T-helper 9 cell (primary cell): ENCODE measurements at regions not wholly inside any gene's neighbourhood (a gene's known extent, or its start where the extent isn't known, plus 50 kb on each side); places are given as distances from the start of the nearest gene placed in this dataset.
"Not testable (repeated sequence)": the region's sequence is repeated elsewhere in the genome, so short reads cannot be mapped to it uniquely, and the experiment has no call there.

Source experiments
- DNase-seq: peaks from one replicate; pipeline ENCODE4 v3.0.0-alpha.2; 2020

DNA sequence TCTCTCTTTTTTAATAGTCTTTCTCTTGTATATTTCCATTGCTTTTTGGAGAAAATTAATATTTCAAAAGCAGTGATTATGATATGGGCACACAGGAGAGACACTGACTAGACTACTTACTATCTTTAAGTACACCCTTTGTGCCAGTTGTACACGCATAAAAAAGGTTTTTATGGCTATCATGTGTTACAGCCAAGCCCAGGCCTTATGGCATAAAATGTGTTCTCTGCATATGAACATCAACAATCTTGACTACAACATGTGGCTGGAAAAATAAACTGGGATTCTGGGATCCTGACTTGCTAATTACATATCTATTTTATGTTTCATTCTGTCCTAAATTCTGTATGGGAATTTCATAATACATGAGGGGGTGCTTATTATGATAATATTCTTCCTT is 1401.8 kb downstream of the SLITRK5 start:
- no peak for DNase-seq

DNA sequence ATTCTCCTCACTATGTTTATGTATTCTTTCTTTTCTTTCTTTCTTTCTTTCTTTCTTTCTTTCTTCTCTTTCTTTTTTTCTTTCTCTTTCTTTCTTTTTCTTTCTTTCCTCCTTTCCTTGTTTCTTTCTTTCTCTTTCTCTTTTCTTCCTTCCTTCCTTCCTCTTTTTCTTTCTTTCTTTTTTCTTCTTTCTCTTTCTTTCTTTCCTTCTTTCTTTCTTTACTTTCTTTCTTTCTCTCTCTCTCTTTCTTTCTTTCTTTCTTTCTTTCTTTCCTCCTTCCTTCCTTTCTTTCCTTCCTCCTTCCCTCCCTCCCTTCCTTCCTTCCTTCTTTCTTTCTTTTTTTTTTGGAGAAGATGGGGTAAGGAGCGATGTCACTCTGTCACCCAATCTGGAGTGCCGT is 1405.5 kb downstream of the SLITRK5 start:
- no peak for DNase-seq

DNA sequence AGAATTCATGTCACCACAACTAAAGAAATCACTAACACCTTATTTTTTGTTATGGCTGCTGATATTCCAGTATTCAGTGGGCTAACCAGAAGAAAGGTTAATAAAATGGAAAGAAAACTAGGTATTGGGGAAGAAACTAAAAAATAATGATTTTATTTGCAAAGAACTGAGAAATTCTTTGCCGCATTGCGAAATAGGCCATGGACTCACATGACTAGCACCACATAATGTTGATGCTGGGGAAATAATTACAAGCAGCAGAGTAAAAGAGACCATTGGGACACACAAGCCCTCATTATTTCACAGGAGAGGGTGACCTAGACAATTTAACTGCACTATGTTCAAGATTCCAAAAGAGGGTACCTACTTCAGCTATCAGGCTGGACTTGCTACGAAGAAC is 1411.5 kb downstream of the SLITRK5 start:
- DNase-seq = no peak

DNA sequence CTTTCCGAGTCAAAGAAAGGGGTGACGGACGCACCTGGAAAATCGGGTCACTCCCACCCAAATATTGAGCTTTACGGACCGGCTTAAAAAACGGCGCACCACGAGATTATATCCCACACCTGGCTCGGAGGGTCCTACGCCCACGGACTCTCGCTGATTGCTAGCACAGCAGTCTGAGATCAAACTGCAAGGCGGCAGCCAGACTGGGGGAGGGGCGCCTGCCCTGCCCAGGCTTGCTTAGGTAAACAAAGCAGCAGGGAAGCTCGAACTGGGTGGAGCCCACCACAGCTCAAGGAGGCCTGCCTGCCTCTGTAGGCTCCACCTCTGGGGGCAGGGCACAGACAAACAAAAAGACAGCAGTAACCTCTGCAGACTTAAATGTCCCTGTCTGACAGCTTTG is 1416.9 kb downstream of the SLITRK5 start:
- not testable (repeated sequence) for DNase-seq

DNA sequence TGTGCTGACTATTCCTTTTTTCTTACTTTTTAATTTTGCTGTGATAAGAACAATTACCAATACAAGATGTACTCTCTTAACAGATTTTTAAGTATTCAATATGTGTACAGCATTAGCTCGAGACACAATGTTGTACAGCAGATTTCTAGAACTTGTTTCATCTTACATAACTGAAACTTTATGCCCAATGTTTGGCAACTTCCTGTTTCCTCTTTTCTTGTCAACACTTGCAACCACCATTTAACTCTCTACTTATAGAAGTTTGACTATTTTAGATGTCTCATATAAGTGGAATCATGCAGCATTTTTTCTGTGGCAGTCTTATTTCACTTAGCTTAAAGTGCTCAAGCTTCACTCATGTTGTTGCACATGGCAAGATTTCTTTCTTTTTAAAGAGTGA is 1426.8 kb downstream of the SLITRK5 start:
- no peak for DNase-seq

DNA sequence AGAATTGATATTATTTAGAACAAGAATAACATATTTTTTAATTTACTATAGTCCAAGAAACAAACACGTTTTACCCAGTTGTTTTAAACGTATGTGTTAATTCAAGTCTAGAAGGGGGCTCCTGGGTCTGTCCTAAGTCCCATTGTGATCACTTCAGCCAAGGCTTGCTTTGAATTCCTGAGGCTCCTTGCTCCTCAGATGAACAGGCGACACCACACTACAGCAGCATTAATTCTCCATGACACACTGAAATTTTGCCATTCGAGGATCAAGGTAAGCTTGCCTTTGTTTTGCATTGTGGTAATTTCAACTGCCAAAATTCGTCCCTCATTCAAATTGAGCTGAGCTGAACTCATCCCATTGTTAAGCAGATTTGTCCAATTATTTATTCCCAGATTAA is 1442.6 kb downstream of the SLITRK5 start:
- no peak for DNase-seq

DNA sequence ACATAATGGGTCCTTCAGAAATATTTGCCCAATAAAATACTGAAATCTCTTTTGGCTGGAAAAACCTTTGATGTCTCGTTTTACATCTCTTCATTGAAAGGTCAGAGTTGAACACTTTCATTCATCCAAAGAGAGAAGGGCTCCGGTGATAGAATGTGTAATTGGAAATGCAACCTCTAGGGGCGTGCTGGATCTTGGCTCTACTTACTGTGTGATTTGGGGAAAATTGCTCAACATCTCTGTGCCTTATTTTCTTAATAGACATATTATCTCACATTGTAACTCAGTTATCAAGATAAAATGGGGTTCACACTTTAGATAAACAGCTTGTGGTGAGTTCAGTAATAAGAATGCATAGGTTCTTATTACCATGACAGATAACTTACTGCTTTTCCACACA is 1444.1 kb downstream of the SLITRK5 start:
- DNase-seq = no peak

DNA sequence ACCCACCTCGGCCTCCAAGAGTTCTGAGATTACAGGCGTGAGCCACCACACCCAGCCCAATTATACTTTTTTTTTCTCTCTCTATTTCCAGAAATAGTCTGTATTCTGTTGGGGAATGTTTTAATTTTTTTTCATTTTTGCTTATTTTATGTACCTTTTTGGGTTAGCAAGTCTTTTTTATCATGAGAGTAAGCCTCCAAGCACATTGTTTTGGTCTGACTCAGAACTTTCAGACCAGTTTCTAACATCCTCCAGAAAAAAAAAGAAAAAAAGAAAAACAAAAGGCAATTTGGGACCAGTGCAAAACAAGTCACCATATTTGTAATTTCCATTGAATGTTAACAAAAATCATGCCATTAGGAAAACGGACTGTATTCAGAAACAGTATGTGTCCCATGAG is 1465.5 kb downstream of the SLITRK5 start:
- DNase-seq = no peak

DNA sequence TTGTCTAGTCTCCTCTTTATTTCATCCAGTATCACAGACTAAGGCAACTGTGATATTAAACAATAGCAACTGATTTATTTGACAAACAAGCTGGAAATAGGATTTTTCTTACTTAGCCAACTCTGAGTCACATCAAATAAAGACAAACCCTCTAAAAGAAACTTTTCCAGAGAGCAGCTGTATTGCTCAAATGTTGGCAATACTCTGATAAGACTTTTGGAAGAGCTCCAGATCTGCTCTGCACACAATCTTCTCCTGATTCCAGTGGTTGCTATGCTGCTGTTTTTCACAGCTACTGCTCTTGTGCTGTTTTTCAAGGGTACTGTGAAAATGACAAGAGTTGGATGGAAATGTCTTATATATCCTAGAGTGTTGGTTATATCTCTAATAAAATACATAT is 1479.2 kb downstream of the SLITRK5 start:
- no peak for DNase-seq

DNA sequence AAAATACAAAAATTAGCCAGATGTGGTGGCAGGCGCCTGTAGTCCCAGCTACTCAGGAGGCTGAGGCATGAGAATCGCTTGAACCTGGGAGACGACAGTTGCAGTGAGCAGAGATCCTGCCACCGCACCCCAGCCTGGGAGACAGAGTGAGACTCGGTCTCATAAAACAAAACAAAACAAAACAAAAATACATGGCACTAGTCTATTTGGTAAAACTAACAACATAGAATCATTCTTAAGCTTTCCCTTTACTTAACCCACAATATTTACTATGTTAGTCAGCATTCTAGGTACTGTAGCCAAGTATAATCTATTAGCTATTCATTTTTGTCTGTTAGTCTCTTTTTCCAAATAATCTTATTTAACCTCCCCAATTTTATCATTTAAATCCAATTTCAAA is 1482.8 kb downstream of the SLITRK5 start:
- DNase-seq = no peak

DNA sequence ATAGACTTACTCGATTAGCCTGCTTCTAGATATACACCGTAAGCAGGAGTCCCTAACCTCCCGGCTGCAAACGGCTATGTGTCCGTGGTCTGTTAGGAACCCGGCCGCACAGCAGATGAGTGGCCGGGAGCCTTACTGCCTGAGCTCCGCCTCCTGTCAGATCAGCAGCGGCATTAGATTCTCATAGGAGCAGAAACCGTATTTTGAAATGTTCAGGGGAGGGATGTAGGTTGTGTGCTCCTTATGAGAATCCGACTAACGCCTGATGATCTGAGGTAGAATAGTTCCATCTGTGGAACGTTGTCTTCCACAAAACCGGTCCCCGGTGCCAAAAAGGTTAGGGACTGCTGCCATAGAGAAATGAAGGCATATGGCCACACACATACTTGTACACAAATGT is 1491.9 kb downstream of the SLITRK5 start:
- no peak for DNase-seq

DNA sequence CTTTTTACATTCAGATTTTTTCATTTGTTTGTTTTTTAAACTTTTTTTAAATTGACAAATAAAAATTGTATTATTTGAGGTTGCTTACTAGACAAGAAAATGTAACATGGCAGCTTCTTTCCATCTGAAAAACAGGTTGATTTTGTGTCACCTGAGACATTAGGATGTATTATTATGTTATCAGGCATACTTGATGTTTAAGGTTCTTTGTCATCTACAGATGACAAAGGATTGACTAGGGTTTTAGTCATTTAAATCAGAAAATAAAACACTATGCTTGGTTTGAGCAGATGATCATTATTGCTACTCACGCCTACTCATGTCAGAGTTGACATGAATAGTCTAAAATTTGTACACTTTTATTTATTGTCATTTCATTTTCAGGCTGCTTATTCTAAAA is 1494.5 kb downstream of the SLITRK5 start:
- DNase-seq = no peak

DNA sequence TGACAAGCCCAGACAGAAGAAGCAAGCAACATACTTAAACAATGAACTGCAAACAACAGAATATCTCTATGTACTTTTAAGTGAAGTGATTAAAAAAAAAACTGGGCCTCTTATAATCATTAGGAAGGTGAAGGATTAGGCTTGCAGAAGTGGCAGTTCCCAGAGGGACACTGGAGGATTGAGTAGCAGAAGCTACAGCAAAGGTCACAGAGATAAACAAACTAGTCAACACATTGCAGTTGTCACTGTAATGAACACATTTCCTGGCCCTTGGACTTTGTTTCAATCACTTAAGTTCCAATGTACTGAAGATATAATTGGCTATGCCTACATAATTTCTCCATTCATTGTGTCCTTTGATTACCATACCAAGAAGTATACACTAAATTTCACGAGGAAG is 1498.8 kb downstream of the SLITRK5 start:
- no peak for DNase-seq

DNA sequence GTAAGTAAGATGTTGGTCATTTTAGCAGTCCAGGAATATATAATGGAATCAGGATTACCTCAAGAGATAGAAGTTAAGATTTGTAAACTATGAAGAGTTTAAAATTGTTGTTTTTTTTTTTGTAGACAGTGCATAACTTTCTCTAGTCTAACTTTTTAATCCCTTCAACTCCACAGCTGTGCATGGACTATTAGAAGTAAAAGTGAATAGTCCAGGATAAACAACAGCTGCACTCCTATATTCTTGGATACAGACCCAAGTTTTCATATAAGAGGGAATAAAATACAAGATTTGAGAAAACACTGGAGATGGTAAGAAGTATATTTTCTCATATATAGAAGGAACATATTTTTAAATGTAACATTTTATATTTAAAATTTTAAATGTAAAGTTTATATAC is 1509.9 kb downstream of the SLITRK5 start:
- DNase-seq = no peak

DNA sequence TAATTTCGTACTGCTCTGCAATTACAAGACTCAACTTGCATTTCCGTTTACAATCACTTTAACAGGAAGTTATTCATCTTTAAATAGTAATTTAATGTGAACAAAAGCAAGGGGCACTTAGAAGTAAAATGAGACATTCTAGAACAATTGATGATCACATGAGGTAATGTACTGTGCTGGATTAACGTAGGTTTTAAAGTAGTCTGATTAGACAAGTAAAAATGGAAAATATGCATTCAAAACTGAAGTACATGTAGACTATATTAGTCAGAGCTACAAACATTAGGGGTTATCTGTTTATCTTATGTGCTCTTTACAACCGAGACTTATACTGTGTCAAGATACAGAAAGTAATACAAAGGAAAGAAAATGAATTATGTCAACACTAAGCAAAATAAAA is 1528.0 kb downstream of the SLITRK5 start:
- no peak for DNase-seq

DNA sequence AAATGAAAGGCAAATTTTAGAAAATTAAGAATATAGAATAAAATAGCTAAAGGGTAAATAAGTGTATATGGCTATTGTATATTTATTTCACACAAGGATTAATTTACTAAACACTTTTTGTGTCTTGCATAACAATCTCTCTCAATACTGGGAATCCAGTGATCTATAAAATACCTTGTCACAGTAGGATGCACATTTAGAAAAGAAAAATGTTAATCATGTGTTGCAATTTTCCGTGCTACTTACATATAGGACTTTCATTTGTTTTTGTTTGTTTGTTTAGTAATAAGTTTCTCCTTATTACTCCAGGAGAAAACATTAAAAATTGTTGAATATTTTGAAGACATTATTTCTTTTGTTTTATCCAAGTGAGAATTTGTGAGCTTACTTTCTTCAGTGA is 1533.3 kb downstream of the SLITRK5 start:
- DNase-seq = no peak

DNA sequence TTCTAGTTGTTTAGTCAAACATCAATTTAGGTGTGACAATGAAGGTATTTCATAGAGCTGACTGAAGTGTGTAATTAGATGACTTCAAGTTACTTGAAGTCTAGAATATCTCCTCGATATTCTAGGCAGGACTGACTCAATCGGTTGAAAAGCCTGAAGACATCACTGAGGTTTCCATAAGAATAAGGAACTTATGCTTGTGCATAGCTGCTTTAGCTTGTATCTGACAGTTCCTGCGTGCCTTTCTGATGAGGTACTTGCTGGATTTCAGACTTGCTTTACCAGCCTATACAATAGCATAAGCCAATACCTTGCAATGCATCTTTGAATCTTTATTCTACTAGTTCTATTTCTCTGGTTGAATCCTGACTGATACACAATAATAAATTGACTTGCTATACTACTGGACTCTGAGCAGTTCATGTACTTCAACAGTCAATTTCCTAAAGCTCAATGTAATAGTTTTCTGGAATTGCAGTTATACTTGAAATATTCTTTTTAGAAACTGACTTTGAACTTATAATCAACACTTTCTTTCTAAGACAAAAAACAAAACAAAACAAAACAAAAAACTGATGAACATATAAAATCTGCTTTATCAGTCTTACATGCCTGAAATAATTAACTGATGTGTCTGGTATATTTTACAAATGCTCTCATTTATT is 1534.8 kb downstream of the SLITRK5 start:
- no peak for DNase-seq

DNA sequence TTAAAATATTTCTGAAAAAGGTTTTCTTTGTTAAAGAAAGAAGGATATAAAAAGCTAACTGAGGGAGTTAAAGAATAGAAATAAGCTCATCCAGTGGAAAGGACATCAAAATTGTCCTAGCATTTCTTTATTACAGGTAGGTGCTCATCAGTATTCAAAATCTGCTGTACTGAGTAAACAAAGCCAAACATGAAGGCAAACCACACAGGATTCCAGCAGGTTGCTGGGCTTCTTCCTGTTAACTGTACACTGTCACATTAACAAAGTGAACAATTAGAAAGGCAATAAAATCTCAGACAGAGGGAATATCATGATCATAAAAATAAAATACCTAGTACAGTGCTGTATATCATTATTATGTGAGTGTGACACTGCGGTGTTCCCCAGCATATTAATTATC is 1541.0 kb downstream of the SLITRK5 start:
- DNase-seq = no peak

DNA sequence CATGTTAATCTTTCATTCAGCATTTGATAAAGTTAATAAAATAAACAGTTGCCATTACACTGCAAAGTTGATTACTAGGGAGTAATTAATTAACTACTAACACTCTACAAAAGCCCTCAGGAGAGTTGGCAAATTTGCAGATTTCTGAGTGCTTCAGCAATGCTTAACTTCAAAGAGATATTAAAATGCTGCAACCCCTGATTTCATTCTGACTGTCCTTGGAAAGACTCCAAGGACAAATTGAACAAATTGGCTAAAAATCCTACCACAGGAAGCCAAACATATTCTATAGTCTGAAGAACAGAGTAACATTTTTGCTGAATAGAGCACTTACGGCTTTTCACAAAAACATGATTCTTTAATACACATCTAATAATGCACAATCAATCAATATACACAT is 1543.0 kb downstream of the SLITRK5 start:
- no peak for DNase-seq

DNA sequence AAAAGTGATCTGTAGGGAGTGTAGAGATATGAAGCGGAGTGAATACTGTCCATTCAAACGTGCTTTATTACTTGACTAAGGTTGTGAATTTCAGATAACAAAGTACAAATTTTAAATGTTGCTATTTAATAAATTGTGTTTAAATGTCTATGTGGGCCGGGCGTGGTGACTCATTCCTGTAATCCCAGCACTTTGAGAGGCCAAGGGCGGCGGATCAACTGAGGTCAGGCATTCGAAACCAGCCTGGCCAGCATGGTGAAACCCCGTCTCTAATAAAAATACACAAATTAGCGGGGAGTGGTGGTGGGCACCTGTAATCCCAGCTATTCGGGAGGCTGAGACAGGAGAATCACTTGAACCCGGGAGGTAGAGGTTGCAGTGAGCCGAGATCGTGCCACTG is 1544.1 kb downstream of the SLITRK5 start:
- not testable (repeated sequence) for DNase-seq

DNA sequence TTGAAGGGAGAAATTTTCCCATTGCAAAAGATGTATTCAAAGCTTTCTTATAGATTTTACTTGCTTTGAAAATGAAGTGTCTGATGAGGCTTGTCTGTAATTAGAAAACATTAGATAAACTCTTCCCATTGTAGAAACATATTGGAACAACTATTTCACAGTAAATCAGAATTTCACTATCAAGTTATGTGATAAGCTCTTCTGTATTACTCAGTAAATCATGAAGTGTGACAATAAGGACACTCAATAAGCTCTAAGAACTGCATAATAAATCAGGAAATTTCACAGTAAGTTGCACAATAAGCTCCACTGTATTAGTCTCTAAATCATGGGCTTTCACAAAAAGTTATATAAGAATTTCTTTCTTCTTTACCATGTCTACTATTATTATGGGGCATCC is 1546.6 kb downstream of the SLITRK5 start:
- DNase-seq = no peak

DNA sequence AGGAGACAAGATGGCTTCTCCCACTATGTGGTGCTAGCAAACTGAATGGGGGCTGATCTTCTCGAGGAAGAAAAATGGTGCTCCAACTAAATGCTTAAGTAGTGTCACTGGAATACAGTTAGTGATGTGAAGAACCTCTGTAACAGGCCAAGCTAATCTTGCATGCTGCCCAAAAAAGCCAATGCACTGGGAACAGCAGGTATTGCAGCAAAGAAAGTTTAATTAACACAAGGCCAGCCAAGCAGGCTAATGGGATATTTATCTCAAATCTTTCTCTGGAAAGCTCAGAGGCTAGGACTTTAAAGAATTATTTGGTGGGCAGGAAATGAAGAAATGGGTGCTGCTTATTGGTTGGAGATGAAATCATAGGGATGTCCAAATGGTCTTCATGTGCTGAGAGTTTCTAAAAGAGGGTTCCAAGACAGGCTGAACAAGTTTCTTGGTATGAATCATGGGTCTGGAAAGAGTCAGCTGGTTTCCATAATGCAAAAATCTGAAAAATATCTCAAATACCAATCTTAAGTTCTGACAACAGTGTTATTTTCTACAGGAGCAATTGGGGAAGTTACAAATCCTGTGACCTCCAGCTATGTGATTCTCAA is 1550.5 kb downstream of the SLITRK5 start:
- no peak for DNase-seq

DNA sequence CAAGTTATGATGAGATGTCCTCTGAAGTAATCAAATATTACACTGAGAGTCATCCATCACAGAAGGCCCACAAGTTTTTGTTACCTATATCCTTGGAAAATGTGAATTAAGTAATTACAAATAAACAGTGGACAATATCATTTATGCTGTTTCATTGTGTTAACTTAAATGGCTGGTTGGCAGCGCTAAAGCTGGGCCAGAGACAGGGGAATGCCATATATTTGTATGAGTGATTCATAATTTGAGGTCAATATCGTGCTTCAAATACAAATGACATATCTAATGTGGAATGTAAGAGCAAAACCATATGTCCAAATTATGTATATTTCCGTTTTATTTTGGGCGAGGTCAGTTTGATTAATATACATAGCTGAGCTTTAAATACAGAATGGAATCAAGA is 1556.2 kb downstream of the SLITRK5 start:
- DNase-seq = no peak

DNA sequence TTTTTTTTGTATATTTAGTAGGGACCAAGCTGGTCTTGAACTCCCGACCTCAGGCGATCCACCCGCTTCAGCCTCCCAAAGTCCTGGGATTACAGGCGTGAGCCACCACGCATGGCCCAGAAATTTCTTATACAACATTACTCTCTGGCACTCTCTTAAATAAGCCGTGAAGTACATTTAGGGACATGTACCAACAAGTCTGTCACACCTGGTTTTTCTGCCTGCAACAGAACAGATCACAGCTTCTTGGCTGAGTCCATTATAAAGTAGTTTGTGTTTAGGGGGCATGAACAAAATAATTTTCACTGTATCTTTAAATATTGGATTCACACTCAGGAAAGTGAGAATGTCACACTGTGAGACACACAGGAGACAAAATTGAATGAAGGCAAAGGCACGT is 1567.3 kb downstream of the SLITRK5 start:
- DNase-seq = no peak
